GM12878 (cell line): ENCODE measurements at regions not wholly inside any gene's neighbourhood (a gene's known extent, or its start where the extent isn't known, plus 50 kb on each side); places are given as distances from the start of the nearest gene placed in this dataset.

Experiments used
- BHLHE40 ChIP-seq, 2 experiments: fragments of 450-650 bp in 1 of 2; IDR thresholded peaks; 2 replicates each; pipeline ENCODE4 v1.6.1; 2011 to 2017; ENCODE audit warnings: low read depth in 2 of 2, borderline replicate concordance in 1 of 2, improper control_type of control experiment in 1 of 2, low read length in 1 of 2, mild to moderate bottlenecking in 1 of 2
- EZH2 ChIP-seq: IDR thresholded peaks from 2 replicates; pipeline ENCODE4 v1.6.1; 2012; ENCODE audit warnings: low read depth, mild to moderate bottlenecking, control low read depth, inconsistent platforms, low read length, borderline replicate concordance; ENCODE audit not compliant: control insufficient read depth
- GABPA ChIP-seq: IDR thresholded peaks from 2 replicates; pipeline ENCODE4 v1.6.1; 2014; ENCODE audit warnings: antibody characterized with exemption, low read depth, mild to moderate bottlenecking, inconsistent platforms
- IKZF1 ChIP-seq: fragments of 450-650 bp; conservative IDR thresholded peaks from 2 replicates; pipeline ENCODE4 v1.6.1; 2017; ENCODE audit warnings: antibody characterized with exemption, mild to moderate bottlenecking
- IRF4 ChIP-seq: IDR thresholded peaks from 2 replicates; pipeline ENCODE4 v1.6.1; 2011; ENCODE audit warnings: low read depth, low read length
- JUND ChIP-seq: IDR thresholded peaks from 2 replicates; pipeline ENCODE4 v1.6.1; 2012; ENCODE audit warnings: low read depth, mild to moderate bottlenecking, low read length, improper control_type of control experiment, moderate library complexity
- RAD51 ChIP-seq: fragments of 450-650 bp; IDR thresholded peaks from 2 replicates; pipeline ENCODE4 v1.6.1; 2016; ENCODE audit warnings: moderate library complexity, mild to moderate bottlenecking, inconsistent platforms
- SKIL ChIP-seq: fragments of 450-650 bp; IDR thresholded peaks from 2 replicates; pipeline ENCODE4 v1.6.1; 2017; ENCODE audit warnings: mild to moderate bottlenecking, low read depth, inconsistent platforms; ENCODE audit not compliant: poor library complexity, severe bottlenecking
- SRF ChIP-seq, 2 experiments: IDR thresholded peaks; 2 replicates each; pipeline ENCODE4 v1.6.1; 2011; ENCODE audit warnings: low read depth in 2 of 2, low read length in 2 of 2, mild to moderate bottlenecking in 1 of 2, moderate library complexity in 1 of 2
- STAT3 ChIP-seq: IDR thresholded peaks from 2 replicates; pipeline ENCODE4 v1.6.1; 2011; ENCODE audit warnings: low read depth, low read length, improper control_type of control experiment
- SUPT20H ChIP-seq: IDR thresholded peaks from 2 replicates; pipeline ENCODE4 v1.6.1; 2011; ENCODE audit warnings: low read depth, mild to moderate bottlenecking, low read length, moderate library complexity, borderline replicate concordance; ENCODE audit not compliant: control insufficient read depth
- SUZ12 ChIP-seq: fragments of 200-600 bp; sonication (generic); IDR thresholded peaks from one replicate; pipeline ENCODE4 v1.6.1; 2018; ENCODE audit warnings: antibody characterized with exemption, mild to moderate bottlenecking; ENCODE audit not compliant: unreplicated experiment
- TF ChIP-seq, protein P1 (sequence below): fragments of 450-650 bp; IDR thresholded peaks from 2 replicates; pipeline ENCODE4 v1.6.1; 2017; ENCODE audit warnings: low read depth, mild to moderate bottlenecking, moderate library complexity
- TF ChIP-seq, protein P2 (sequence below): IDR thresholded peaks from 2 replicates; pipeline ENCODE4 v1.6.1; 2011; ENCODE audit warnings: borderline replicate concordance, low read depth, mild to moderate bottlenecking, moderate library complexity, mixed read lengths, low read length; ENCODE audit not compliant: insufficient read depth; ENCODE audit errors: extremely low read length
- TF ChIP-seq, protein P3 (sequence below): fragments of 450-650 bp; IDR thresholded peaks from 2 replicates; pipeline ENCODE4 v1.6.1; 2014; ENCODE audit warnings: mild to moderate bottlenecking
- TF ChIP-seq, protein P4 (sequence below): IDR thresholded peaks from 2 replicates; pipeline ENCODE4 v1.6.1; 2012; ENCODE audit warnings: improper control_type of control experiment, low read depth, low read length; ENCODE audit not compliant: insufficient replicate concordance

DNA sequence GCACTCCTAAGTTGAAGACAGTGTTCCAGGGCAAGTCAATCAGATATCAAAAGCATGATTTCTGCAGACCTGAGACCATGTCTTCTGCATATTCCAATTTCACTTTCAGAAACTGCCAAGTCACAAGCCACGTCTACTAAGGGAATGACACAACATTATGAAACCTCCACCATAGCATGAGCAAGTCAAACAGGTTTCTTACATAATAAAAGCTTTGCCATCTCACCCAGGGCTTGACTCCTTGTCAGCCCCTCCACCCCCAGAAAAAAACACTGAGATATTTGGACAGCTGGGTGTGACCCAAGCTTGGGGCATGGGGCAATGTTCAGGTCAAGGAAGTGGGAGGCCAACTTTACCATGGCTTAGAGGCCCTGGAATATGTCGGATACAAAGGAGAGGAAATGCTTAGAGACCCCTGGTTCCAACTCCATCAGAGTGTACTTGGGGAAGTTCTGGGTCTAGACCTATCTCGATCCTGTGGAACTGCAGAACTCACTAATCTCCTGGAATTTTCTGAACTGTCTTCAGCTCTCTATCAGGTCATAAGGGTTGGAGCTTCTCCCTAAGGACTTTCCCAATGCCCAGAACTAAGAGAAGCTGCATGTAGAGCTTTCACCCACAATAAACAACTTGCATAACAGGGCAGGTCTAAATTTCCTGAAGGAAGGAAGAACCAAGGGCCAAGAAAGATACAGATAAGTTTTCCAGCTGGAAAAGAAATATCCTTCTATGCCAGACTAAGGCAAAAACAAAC is 80.6 kb upstream of the NAMPT start (continued):
- TF ChIP-seq, protein P1, sequence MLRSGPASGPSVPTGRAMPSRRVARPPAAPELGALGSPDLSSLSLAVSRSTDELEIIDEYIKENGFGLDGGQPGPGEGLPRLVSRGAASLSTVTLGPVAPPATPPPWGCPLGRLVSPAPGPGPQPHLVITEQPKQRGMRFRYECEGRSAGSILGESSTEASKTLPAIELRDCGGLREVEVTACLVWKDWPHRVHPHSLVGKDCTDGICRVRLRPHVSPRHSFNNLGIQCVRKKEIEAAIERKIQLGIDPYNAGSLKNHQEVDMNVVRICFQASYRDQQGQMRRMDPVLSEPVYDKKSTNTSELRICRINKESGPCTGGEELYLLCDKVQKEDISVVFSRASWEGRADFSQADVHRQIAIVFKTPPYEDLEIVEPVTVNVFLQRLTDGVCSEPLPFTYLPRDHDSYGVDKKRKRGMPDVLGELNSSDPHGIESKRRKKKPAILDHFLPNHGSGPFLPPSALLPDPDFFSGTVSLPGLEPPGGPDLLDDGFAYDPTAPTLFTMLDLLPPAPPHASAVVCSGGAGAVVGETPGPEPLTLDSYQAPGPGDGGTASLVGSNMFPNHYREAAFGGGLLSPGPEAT, result no peak
- no peak for TF ChIP-seq IRF4
- no peak for TF ChIP-seq SRF (IDR thresholded peaks at IDR 0.05; ENCODE audit: low read depth in 2 of 2, low read length in 2 of 2)
- no peak for TF ChIP-seq SUZ12
- no peak for TF ChIP-seq SUPT20H
- peak in 1 of 2 experiments; percentile 36; a peak in 1 of 4 replicates for TF ChIP-seq BHLHE40 (IDR thresholded peaks at IDR 0.05; ENCODE audit: borderline replicate concordance in 1 of 2, low read depth in 2 of 2, low read length in 1 of 2)
- peak; percentile 51 for TF ChIP-seq SKIL
- TF ChIP-seq, protein P2, sequence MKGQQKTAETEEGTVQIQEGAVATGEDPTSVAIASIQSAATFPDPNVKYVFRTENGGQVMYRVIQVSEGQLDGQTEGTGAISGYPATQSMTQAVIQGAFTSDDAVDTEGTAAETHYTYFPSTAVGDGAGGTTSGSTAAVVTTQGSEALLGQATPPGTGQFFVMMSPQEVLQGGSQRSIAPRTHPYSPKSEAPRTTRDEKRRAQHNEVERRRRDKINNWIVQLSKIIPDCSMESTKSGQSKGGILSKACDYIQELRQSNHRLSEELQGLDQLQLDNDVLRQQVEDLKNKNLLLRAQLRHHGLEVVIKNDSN, result no peak
- TF ChIP-seq, protein P3, sequence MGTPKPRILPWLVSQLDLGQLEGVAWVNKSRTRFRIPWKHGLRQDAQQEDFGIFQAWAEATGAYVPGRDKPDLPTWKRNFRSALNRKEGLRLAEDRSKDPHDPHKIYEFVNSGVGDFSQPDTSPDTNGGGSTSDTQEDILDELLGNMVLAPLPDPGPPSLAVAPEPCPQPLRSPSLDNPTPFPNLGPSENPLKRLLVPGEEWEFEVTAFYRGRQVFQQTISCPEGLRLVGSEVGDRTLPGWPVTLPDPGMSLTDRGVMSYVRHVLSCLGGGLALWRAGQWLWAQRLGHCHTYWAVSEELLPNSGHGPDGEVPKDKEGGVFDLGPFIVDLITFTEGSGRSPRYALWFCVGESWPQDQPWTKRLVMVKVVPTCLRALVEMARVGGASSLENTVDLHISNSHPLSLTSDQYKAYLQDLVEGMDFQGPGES, result no peak
- no peak for TF ChIP-seq EZH2
- no peak for TF ChIP-seq JUND
- TF ChIP-seq, protein P4, sequence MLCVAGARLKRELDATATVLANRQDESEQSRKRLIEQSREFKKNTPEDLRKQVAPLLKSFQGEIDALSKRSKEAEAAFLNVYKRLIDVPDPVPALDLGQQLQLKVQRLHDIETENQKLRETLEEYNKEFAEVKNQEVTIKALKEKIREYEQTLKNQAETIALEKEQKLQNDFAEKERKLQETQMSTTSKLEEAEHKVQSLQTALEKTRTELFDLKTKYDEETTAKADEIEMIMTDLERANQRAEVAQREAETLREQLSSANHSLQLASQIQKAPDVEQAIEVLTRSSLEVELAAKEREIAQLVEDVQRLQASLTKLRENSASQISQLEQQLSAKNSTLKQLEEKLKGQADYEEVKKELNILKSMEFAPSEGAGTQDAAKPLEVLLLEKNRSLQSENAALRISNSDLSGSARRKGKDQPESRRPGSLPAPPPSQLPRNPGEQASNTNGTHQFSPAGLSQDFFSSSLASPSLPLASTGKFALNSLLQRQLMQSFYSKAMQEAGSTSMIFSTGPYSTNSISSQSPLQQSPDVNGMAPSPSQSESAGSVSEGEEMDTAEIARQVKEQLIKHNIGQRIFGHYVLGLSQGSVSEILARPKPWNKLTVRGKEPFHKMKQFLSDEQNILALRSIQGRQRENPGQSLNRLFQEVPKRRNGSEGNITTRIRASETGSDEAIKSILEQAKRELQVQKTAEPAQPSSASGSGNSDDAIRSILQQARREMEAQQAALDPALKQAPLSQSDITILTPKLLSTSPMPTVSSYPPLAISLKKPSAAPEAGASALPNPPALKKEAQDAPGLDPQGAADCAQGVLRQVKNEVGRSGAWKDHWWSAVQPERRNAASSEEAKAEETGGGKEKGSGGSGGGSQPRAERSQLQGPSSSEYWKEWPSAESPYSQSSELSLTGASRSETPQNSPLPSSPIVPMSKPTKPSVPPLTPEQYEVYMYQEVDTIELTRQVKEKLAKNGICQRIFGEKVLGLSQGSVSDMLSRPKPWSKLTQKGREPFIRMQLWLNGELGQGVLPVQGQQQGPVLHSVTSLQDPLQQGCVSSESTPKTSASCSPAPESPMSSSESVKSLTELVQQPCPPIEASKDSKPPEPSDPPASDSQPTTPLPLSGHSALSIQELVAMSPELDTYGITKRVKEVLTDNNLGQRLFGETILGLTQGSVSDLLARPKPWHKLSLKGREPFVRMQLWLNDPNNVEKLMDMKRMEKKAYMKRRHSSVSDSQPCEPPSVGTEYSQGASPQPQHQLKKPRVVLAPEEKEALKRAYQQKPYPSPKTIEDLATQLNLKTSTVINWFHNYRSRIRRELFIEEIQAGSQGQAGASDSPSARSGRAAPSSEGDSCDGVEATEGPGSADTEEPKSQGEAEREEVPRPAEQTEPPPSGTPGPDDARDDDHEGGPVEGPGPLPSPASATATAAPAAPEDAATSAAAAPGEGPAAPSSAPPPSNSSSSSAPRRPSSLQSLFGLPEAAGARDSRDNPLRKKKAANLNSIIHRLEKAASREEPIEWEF, result no peak
- no peak for TF ChIP-seq STAT3
- 0 out of 2 replicates have a peak, but pooled peaks have one; percentile 19 for TF ChIP-seq IKZF1
- no peak for TF ChIP-seq GABPA
- TF ChIP-seq RAD51, result no peak
